CD4-positive, CD25-positive, alpha-beta regulatory T cell (primary cell): ENCODE measurements at regions not wholly inside any gene's neighbourhood (a gene's known extent, or its start where the extent isn't known, plus 50 kb on each side); places are given as distances from the start of the nearest gene placed in this dataset.
"Not testable (repeated sequence)": the region's sequence is repeated elsewhere in the genome, so short reads cannot be mapped to it uniquely, and the experiment has no call there.

Experiments used
- ATAC-seq, 2 donors: fragments of 150-1000 bp; cut with Tn5 transposase; one replicate each; pipeline ENCODE4 v1.10.0; 2021; ENCODE audit warnings: low read depth in 2 of 2, moderate number of reproducible peaks in 2 of 2, moderate library complexity in 1 of 2
- DNase-seq, 3 donors: peaks; one replicate each; pipeline versions ENCODE4 v3.0.0 to v3.0.0-alpha.2; 2012 to 2022; ENCODE audit warnings: mixed read lengths in 1 of 3
- H3K27ac ChIP-seq: one replicate; pipeline ENCODE4 v1.7.0; 2013; ENCODE audit warnings: mild to moderate bottlenecking, low read length; ENCODE audit not compliant: insufficient read depth, poor library complexity, severe bottlenecking
- H3K27me3 ChIP-seq: one replicate; pipeline ENCODE4 v1.7.0; 2013; ENCODE audit warnings: low read length; ENCODE audit not compliant: control insufficient read depth, insufficient read depth
- H3K36me3 ChIP-seq: one replicate; pipeline ENCODE4 v1.7.0; 2013; ENCODE audit warnings: mild to moderate bottlenecking, low read length, moderate library complexity; ENCODE audit not compliant: control insufficient read depth, insufficient read depth
- H3K4me1 ChIP-seq: 2 replicates; pipeline ENCODE4 v1.7.0; 2013; ENCODE audit warnings: mild to moderate bottlenecking, low read length; ENCODE audit not compliant: insufficient read depth, control insufficient read depth, poor library complexity, severe bottlenecking
- H3K4me3 ChIP-seq: one replicate; pipeline ENCODE4 v1.7.0; 2013; ENCODE audit warnings: low read depth, mild to moderate bottlenecking, low read length, moderate library complexity
- H3K9me3 ChIP-seq, 2 experiments: 1 replicate in 1 of 2; 2 replicates in 1 of 2; pipeline ENCODE4 v1.7.0; 2013; ENCODE audit warnings: low read length in 2 of 2, mild to moderate bottlenecking in 1 of 2, moderate library complexity in 1 of 2; ENCODE audit not compliant: control insufficient read depth in 2 of 2
- H3K27ac Mint-ChIP-seq, 3 donors: one replicate each; pipeline ENCODE4 v1.8.0; 2020 to 2022; ENCODE audit warnings: mild to moderate bottlenecking in 3 of 3, mixed read lengths in 3 of 3, moderate library complexity in 2 of 3
- H3K27me3 Mint-ChIP-seq: one replicate; pipeline ENCODE4 v1.8.0; 2022; ENCODE audit warnings: mild to moderate bottlenecking, mixed read lengths
- H3K36me3 Mint-ChIP-seq: one replicate; pipeline ENCODE4 v1.8.0; 2020; ENCODE audit warnings: mixed read lengths
- H3K4me1 Mint-ChIP-seq, 4 donors: one replicate each; pipeline ENCODE4 v1.8.0; 2020 to 2022; ENCODE audit warnings: mixed read lengths in 4 of 4, mild to moderate bottlenecking in 1 of 4
- H3K4me3 Mint-ChIP-seq, 4 donors: one replicate each; pipeline ENCODE4 v1.8.0; 2020 to 2022; ENCODE audit warnings: mild to moderate bottlenecking in 4 of 4, mixed read lengths in 4 of 4, moderate library complexity in 3 of 4
- H3K9me3 Mint-ChIP-seq, 7 donors: one replicate each; pipeline ENCODE4 v1.8.0; 2020 to 2022; ENCODE audit warnings: mixed read lengths in 7 of 7, mild to moderate bottlenecking in 3 of 7, moderate library complexity in 2 of 7

DNA sequence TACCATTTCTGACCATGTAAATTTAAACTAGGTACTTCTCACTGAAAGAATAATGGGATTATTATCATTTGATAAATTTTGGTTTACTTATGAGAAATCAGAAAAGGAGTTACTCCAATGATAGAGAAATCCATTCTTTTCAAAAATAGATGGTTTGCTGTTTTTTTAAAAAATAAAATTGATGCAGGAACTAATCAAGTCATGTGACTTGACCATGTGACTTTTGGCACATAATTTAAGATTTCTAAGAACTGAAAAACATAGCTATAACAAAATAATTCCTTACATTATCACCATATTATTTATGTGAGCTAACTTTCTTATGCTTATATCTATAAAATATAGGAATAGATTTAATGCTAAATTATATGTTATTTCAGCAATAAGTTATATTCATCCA lies 247.1 kb upstream of the FIGN start:
- no peaks in the 10 kb centered on the region for H3K4me1 ChIP-seq
- no peak overlapping the region for H3K4me3 ChIP-seq
- DNase-seq (no peak), ATAC-seq (no peak)
- Mint-ChIP-seq H3K36me3 (no peaks in the 10 kb centered on the region), H3K4me3 (no peak overlapping the region), H3K27me3 (no peaks in the 10 kb centered on the region), H3K27ac (no peak overlapping the region), H3K4me1 (no peaks in the 10 kb centered on the region), H3K9me3 (peaks cover 2 to 21% (median 5%) of the 10 kb centered on the region in 7 donors)
- no peak overlapping the region for H3K27ac ChIP-seq
- H3K36me3 ChIP-seq: no peaks in the 10 kb centered on the region
- no peaks in the 10 kb centered on the region for H3K27me3 ChIP-seq
- no peaks in the 10 kb centered on the region for H3K9me3 ChIP-seq

DNA sequence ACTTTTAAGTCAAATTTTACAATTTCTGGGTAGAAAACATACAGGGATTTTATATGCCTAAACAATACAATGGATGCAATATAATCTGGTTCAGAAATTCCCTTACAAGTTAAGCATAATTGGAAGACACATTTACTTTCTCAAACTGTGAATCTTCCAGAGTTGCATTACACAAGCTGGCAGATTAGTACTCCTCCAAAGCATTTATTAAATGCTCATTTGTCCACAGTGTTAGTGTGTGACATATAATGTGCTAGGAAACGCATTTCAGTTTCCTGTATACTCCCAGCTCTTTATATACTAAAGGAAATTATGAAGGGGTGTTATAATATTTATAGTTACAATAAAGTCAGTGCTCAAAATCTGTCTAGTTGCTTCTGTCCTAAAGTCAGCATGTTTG lies 239.0 kb upstream of the FIGN start:
- no peak for ATAC-seq
- H3K27me3 ChIP-seq: no peaks in the 10 kb centered on the region
- H3K36me3 ChIP-seq: no peaks in the 10 kb centered on the region
- Mint-ChIP-seq H3K9me3 (peaks cover 2 to 18% (median 3%) of the 10 kb centered on the region in 7 donors), H3K27ac (no peak overlapping the region), H3K4me1 (no peaks in the 10 kb centered on the region), H3K27me3 (no peaks in the 10 kb centered on the region), H3K4me3 (no peak overlapping the region), H3K36me3 (no peaks in the 10 kb centered on the region)
- no peak for DNase-seq
- no peak overlapping the region for H3K4me3 ChIP-seq
- H3K4me1 ChIP-seq: no peaks in the 10 kb centered on the region
- H3K27ac ChIP-seq: no peak overlapping the region
- peaks cover 3 to 8% of the 10 kb centered on the region in 2 experiments for H3K9me3 ChIP-seq

- DNase-seq (no peak), ATAC-seq (no peak)
- Mint-ChIP-seq H3K4me1 (no peaks in the 10 kb centered on the region), H3K27ac (no peak overlapping the region), H3K27me3 (no peaks in the 10 kb centered on the region), H3K36me3 (no peaks in the 10 kb centered on the region), H3K9me3 (peaks cover 0 to 15% (median 3%) of the 10 kb centered on the region in 7 donors), H3K4me3 (no peak overlapping the region)
- Histone ChIP-seq H3K4me3 (no peak overlapping the region), H3K27ac (no peak overlapping the region), H3K36me3 (no peaks in the 10 kb centered on the region), H3K27me3 (no peaks in the 10 kb centered on the region), H3K9me3 (peaks cover under 1 to 3% of the 10 kb centered on the region in 2 experiments), H3K4me1 (no peaks in the 10 kb centered on the region)
Observed at GRCh38 chr2:163970058-163970813, 234.4 kb upstream of the FIGN start.

DNA sequence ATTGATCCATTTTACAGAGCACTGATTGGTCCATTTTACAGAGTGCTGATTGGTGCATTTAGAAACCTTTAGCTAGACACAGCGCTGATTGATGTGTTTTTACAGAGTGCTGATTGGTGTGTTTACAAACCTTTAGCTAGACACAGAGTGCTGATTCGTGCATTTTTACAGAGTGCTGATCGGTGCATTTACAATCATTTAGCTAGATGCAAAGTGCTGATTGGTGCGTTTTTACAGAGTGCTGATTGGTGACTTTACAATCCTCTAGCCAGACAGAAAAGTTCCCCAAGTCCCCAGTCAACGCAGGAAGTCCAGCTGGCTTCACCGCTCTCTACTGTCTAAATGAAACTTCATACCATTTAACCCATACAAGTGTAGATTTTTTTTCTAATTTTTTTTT lies 228.5 kb upstream of the FIGN start:
- H3K27ac ChIP-seq, H3K36me3 Mint-ChIP-seq, H3K4me3 ChIP-seq, H3K9me3 ChIP-seq, H3K27me3 ChIP-seq, H3K4me1 Mint-ChIP-seq, ATAC-seq, DNase-seq, H3K4me1 ChIP-seq, H3K27ac Mint-ChIP-seq, H3K27me3 Mint-ChIP-seq, H3K4me3 Mint-ChIP-seq, H3K36me3 ChIP-seq: not testable (repeated sequence)
- peaks cover 1 to 15% (median 8%) of the 10 kb centered on the region in 7 donors for H3K9me3 Mint-ChIP-seq

- Histone ChIP-seq H3K4me1 (no peaks in the 10 kb centered on the region), H3K36me3 (no peaks in the 10 kb centered on the region), H3K27ac (no peak overlapping the region), H3K27me3 (no peaks in the 10 kb centered on the region), H3K9me3 (no peaks in the 10 kb centered on the region), H3K4me3 (no peak overlapping the region)
- Mint-ChIP-seq H3K36me3 (no peaks in the 10 kb centered on the region), H3K27ac (no peak overlapping the region), H3K4me3 (no peak overlapping the region), H3K27me3 (no peaks in the 10 kb centered on the region), H3K4me1 (no peaks in the 10 kb centered on the region), H3K9me3 (peaks cover 0 to 11% (median 3%) of the 10 kb centered on the region in 7 donors)
- ATAC-seq (no peak), DNase-seq (no peak)
Observed at GRCh38 chr2:163953390-163953907, 217.6 kb upstream of the FIGN start.

DNA sequence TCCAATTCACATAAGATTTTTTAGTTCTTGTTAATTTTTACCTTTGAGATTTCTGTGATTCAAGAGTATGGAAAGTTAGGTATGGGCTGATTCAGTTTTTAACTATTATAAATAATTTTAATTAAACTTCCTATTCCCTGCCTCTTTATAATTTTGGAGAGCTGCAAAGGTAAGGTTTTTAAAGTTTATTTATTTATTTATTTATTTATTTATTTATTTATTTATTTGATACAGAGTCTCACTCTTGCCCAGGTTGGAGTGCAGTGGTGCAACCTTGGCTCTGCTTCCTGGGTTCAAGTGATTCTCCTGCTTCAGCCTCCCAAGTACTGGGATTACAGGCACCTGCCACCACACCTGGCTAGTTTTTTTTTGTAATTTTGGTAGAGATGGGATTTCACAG lies 215.5 kb upstream of the FIGN start:
- no peak for DNase-seq
- H3K4me1 Mint-ChIP-seq: no peaks in the 10 kb centered on the region
- no peaks in the 10 kb centered on the region for H3K27me3 ChIP-seq
- no peak for ATAC-seq
- H3K27ac ChIP-seq: no peak overlapping the region
- H3K27ac Mint-ChIP-seq: no peak overlapping the region
- no peak overlapping the region for H3K4me3 ChIP-seq
- no peaks in the 10 kb centered on the region for H3K36me3 Mint-ChIP-seq
- no peaks in the 10 kb centered on the region for H3K9me3 ChIP-seq
- H3K4me3 Mint-ChIP-seq: no peak overlapping the region
- H3K36me3 ChIP-seq: no peaks in the 10 kb centered on the region
- peaks cover 0 to 15% (median 4%) of the 10 kb centered on the region in 7 donors for H3K9me3 Mint-ChIP-seq
- H3K27me3 Mint-ChIP-seq: no peaks in the 10 kb centered on the region
- no peaks in the 10 kb centered on the region for H3K4me1 ChIP-seq

DNA sequence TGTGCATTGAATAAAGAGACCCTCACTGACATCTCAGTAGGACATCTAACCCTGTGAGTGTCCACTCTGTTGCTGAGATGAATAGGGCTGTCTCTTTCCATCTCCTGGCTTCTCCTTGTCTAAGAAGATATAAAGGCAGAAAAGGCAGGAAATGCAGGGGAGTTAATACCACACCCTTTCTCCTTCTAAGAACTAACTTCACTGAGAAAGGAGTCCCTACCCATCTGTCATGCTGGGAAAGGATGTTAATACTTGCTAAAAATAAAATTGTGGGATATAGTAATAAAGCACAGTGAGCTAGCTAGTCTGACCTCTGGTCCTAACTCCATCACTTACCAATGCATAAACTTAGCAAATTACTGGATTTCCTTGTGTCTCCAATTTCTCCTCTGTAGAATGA lies 213.9 kb upstream of the FIGN start:
- no peaks in the 10 kb centered on the region for H3K36me3 Mint-ChIP-seq
- Histone ChIP-seq H3K36me3 (no peaks in the 10 kb centered on the region), H3K27ac (no peak overlapping the region), H3K9me3 (no peaks in the 10 kb centered on the region), H3K27me3 (no peaks in the 10 kb centered on the region), H3K4me3 (no peak overlapping the region), H3K4me1 (no peaks in the 10 kb centered on the region)
- H3K27ac Mint-ChIP-seq: no peak overlapping the region
- no peak overlapping the region for H3K4me3 Mint-ChIP-seq
- no peak for DNase-seq
- ATAC-seq: no peak
- no peaks in the 10 kb centered on the region for H3K27me3 Mint-ChIP-seq
- peaks cover 0 to 11% (median 4%) of the 10 kb centered on the region in 7 donors for H3K9me3 Mint-ChIP-seq
- no peaks in the 10 kb centered on the region for H3K4me1 Mint-ChIP-seq

GRCh38 chr2:163944347-163944737 lies 208.5 kb upstream of the FIGN start:
- no peaks in the 10 kb centered on the region for H3K36me3 Mint-ChIP-seq
- H3K27me3 ChIP-seq: no peaks in the 10 kb centered on the region
- DNase-seq (no peak), ATAC-seq (no peak)
- no peaks in the 10 kb centered on the region for H3K9me3 ChIP-seq
- H3K4me1 Mint-ChIP-seq: no peaks in the 10 kb centered on the region
- no peak overlapping the region for H3K27ac Mint-ChIP-seq
- H3K4me3 ChIP-seq: no peak overlapping the region
- peaks cover 2 to 11% (median 6%) of the 10 kb centered on the region in 7 donors for H3K9me3 Mint-ChIP-seq
- H3K4me3 Mint-ChIP-seq: no peak overlapping the region
- no peaks in the 10 kb centered on the region for H3K36me3 ChIP-seq
- H3K27me3 Mint-ChIP-seq: no peaks in the 10 kb centered on the region
- H3K4me1 ChIP-seq: no peaks in the 10 kb centered on the region
- H3K27ac ChIP-seq: no peak overlapping the region
